ENCODE measurements at regions not wholly inside any gene's neighbourhood (a gene's known extent, or its start where the extent isn't known, plus 50 kb on each side); places are given as distances from the start of the nearest gene placed in this dataset.

GRCh38 chr20:25860531-25861150 is 164.0 kb upstream of the ZNF337 start:
- TF ChIP-seq JUND (IDR thresholded peaks at IDR 0.05) = no peak
- TF ChIP-seq CTCF (IDR thresholded peaks at IDR 0.05; ENCODE audit: low read depth, low read length, missing input control) = no peak
- TF ChIP-seq RAD21 (IDR thresholded peaks at IDR 0.05) = no peak
- no peak for TF ChIP-seq MAX (IDR thresholded peaks at IDR 0.05)
- TF ChIP-seq SP1 (IDR thresholded peaks at IDR 0.05) = no peak
- no peak for TF ChIP-seq REST (IDR thresholded peaks at IDR 0.05)
- TF ChIP-seq YY1 (IDR thresholded peaks at IDR 0.05) = no peak
- no peak for TF ChIP-seq FOXA1 (IDR thresholded peaks at IDR 0.05)
- no peak for TF ChIP-seq TAF1 (conservative IDR thresholded peaks at IDR 0.05)
- TF ChIP-seq, protein P1, sequence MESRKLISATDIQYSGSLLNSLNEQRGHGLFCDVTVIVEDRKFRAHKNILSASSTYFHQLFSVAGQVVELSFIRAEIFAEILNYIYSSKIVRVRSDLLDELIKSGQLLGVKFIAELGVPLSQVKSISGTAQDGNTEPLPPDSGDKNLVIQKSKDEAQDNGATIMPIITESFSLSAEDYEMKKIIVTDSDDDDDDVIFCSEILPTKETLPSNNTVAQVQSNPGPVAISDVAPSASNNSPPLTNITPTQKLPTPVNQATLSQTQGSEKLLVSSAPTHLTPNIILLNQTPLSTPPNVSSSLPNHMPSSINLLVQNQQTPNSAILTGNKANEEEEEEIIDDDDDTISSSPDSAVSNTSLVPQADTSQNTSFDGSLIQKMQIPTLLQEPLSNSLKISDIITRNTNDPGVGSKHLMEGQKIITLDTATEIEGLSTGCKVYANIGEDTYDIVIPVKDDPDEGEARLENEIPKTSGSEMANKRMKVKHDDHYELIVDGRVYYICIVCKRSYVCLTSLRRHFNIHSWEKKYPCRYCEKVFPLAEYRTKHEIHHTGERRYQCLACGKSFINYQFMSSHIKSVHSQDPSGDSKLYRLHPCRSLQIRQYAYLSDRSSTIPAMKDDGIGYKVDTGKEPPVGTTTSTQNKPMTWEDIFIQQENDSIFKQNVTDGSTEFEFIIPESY (IDR thresholded peaks at IDR 0.05) = no peak
